SK-N-SH (cell line): ENCODE measurements at regions not wholly inside any gene's neighbourhood (a gene's known extent, or its start where the extent isn't known, plus 50 kb on each side); places are given as distances from the start of the nearest gene placed in this dataset.

Experiments used
- CTCF ChIA-PET: fragments of 300-600, 350-600 bp; formaldehyde crosslinking; extraction: SDS; loops from one replicate; lab custom pipeline; 2021; lab: Yijun Ruan, JAX
- POLR2A ChIA-PET: fragments of 350-600 bp; sonication (Branson Sonifier 250); formaldehyde crosslinking; extraction: SDS; loops from one replicate; lab custom pipeline; 2020; ENCODE audit warnings: antibody characterized with exemption, inconsistent platforms; lab: Yijun Ruan, JAX
- DNase-seq: peaks from one replicate; pipeline ENCODE4 v3.0.0; 2012
- H2AFZ ChIP-seq: fragments of 200-600 bp; sonication (generic); 2 replicates; pipeline ENCODE4 v1.8.1; 2016; ENCODE audit warnings: antibody characterized with exemption, mild to moderate bottlenecking, low read depth
- H3F3A ChIP-seq: fragments of 200-600 bp; sonication (generic); replicated peaks from 2 replicates; pipeline ENCODE3; 2016; ENCODE audit warnings: antibody characterized with exemption, mild to moderate bottlenecking; ENCODE audit not compliant: insufficient read depth
- H3K27ac ChIP-seq, 2 experiments: fragments of 200-500 bp in 1 of 2; fragments of 200-600 bp in 1 of 2; sonication (Bioruptor generic) in 1 of 2; sonication (generic), shearing (Covaris generic) in 1 of 2; 2 replicates each; pipeline versions ENCODE4 v1.5.1 to v1.6.1; 2014 to 2016; ENCODE audit warnings: low read depth in 2 of 2, inconsistent platforms in 1 of 2, low read length in 1 of 2, mild to moderate bottlenecking in 1 of 2, mixed read lengths in 1 of 2
- H3K27me3 ChIP-seq: fragments of 200-600 bp; sonication (generic), shearing (Covaris generic); 2 replicates; pipeline ENCODE4 v1.6.1; 2016; ENCODE audit warnings: mixed run types; ENCODE audit not compliant: insufficient read depth
- H3K36me3 ChIP-seq, 2 experiments: fragments of 200-500 bp in 1 of 2; fragments of 200-600 bp in 1 of 2; sonication (Bioruptor generic) in 1 of 2; sonication (generic) in 1 of 2; replicated peaks in 1 of 2; 2 replicates each; pipeline versions ENCODE3 to v1.5.1; 2014 to 2016; ENCODE audit warnings: low read length in 1 of 2, mild to moderate bottlenecking in 1 of 2; ENCODE audit not compliant: insufficient read depth in 2 of 2, control insufficient read depth in 1 of 2
- H3K4me1 ChIP-seq, 2 experiments: fragments of 200-500 bp in 1 of 2; fragments of 200-600 bp in 1 of 2; sonication (Bioruptor generic) in 1 of 2; sonication (generic), shearing (Covaris generic) in 1 of 2; 2 replicates each; pipeline versions ENCODE4 v1.5.1 to v1.6.1; 2014 to 2016; ENCODE audit warnings: low read depth in 1 of 2, low read length in 1 of 2, mixed run types in 1 of 2; ENCODE audit not compliant: insufficient read depth in 2 of 2, control insufficient read depth in 1 of 2
- H3K4me2 ChIP-seq: fragments of 200-600 bp; sonication (generic), shearing (Covaris generic); 2 replicates; pipeline ENCODE4 v1.6.1; 2017; ENCODE audit warnings: mixed run types
- H3K4me3 ChIP-seq, 2 experiments: fragments of 200-500 bp in 1 of 2; fragments of 200-600 bp in 1 of 2; sonication (Bioruptor generic) in 1 of 2; sonication (generic), shearing (Covaris generic) in 1 of 2; 2 replicates each; pipeline versions ENCODE4 v1.5.1 to v1.8.1; 2014 to 2016; ENCODE audit warnings: low read depth in 2 of 2, inconsistent platforms in 1 of 2, low read length in 1 of 2, mild to moderate bottlenecking in 1 of 2, mixed read lengths in 1 of 2, moderate library complexity in 1 of 2
- H3K79me2 ChIP-seq: fragments of 200-600 bp; sonication (generic); 2 replicates; pipeline ENCODE4 v1.8.1; 2017; ENCODE audit warnings: mild to moderate bottlenecking; ENCODE audit not compliant: insufficient read depth
- H3K9ac ChIP-seq: fragments of 200-600 bp; sonication (generic); 2 replicates; pipeline ENCODE4 v1.6.1; 2017; ENCODE audit warnings: mixed run types
- H3K9me2 ChIP-seq: fragments of 200-600 bp; sonication (generic); 2 replicates; pipeline ENCODE4 v1.6.1; 2017; ENCODE audit warnings: mixed run types
- H3K9me3 ChIP-seq: fragments of 200-600 bp; sonication (generic); 2 replicates; pipeline ENCODE4 v1.6.1; 2017; ENCODE audit warnings: mixed run types, mild to moderate bottlenecking, moderate library complexity
- H4K20me1 ChIP-seq: fragments of 200-600 bp; sonication (generic); 2 replicates; pipeline ENCODE4 v1.6.1; 2017; ENCODE audit warnings: mild to moderate bottlenecking, mixed run types; ENCODE audit not compliant: insufficient read depth
- CHD2 ChIP-seq: fragments of 150-350 bp; IDR thresholded peaks from 2 replicates; pipeline ENCODE4 v1.6.1; 2018; ENCODE audit warnings: low read length; ENCODE audit not compliant: partially characterized antibody
- CTCF ChIP-seq: fragments of 200-600 bp; sonication (generic); IDR thresholded peaks from 2 replicates; pipeline ENCODE4 v1.6.1; 2017; ENCODE audit warnings: antibody characterized with exemption, mild to moderate bottlenecking, moderate library complexity
- ELF1 ChIP-seq: IDR thresholded peaks from 2 replicates; pipeline ENCODE4 v1.4.0; 2012
- EZH2phosphoT487 ChIP-seq: fragments of 200-600 bp; sonication (generic); IDR thresholded peaks from 2 replicates; pipeline ENCODE4 v1.6.1; 2017; ENCODE audit warnings: low read depth, mixed run types, mild to moderate bottlenecking, antibody characterized with exemption, moderate library complexity, borderline replicate concordance
- FOSL2 ChIP-seq: IDR thresholded peaks from 2 replicates; pipeline ENCODE4 v1.4.0; 2012; ENCODE audit warnings: low read depth, mild to moderate bottlenecking, moderate library complexity, borderline replicate concordance
- GABPA ChIP-seq: IDR thresholded peaks from 2 replicates; pipeline ENCODE4 v1.4.0; 2012; ENCODE audit warnings: low read depth, mild to moderate bottlenecking
- GATA2 ChIP-seq: sonication (generic); formaldehyde crosslinking; IDR thresholded peaks from 2 replicates; pipeline ENCODE4 v1.5.0; 2020; ENCODE audit warnings: mild to moderate bottlenecking, missing genetic modification reagents
- JUND ChIP-seq: IDR thresholded peaks from 2 replicates; pipeline ENCODE4 v1.4.0; 2012
- MAX ChIP-seq: IDR thresholded peaks from 2 replicates; pipeline ENCODE4 v1.4.0; 2012; ENCODE audit warnings: low read depth
- MXI1 ChIP-seq: IDR thresholded peaks from 2 replicates; pipeline ENCODE4 v1.6.1; 2012; ENCODE audit warnings: mild to moderate bottlenecking, low read depth, low read length, improper control_type of control experiment
- NFIC ChIP-seq: IDR thresholded peaks from 2 replicates; pipeline ENCODE4 v1.4.0; 2012; ENCODE audit warnings: borderline replicate concordance
- NRF1 ChIP-seq: IDR thresholded peaks from 2 replicates; pipeline ENCODE4 v1.6.1; 2012; ENCODE audit warnings: low read depth, mild to moderate bottlenecking, low read length
- POLR2AphosphoS5 ChIP-seq: IDR thresholded peaks from 2 replicates; pipeline ENCODE4 v1.6.1; 2012; ENCODE audit warnings: low read depth, low read length
- RCOR1 ChIP-seq: fragments of 150-350 bp; IDR thresholded peaks from 2 replicates; pipeline ENCODE4 v1.6.1; 2017; ENCODE audit warnings: antibody characterized with exemption, low read length
- REST ChIP-seq: IDR thresholded peaks from 2 replicates; pipeline ENCODE4 v1.6.1; 2012; ENCODE audit warnings: mild to moderate bottlenecking, low read depth, low read length, moderate library complexity
- TAF1 ChIP-seq: IDR thresholded peaks from 2 replicates; pipeline ENCODE4 v1.6.1; 2012; ENCODE audit warnings: low read depth, mild to moderate bottlenecking, low read length, moderate library complexity, borderline replicate concordance
- TEAD4 ChIP-seq: IDR thresholded peaks from 2 replicates; pipeline ENCODE4 v1.4.0; 2012; ENCODE audit warnings: mild to moderate bottlenecking, borderline replicate concordance; ENCODE audit not compliant: insufficient read depth
- WGBS: methylation state at CpG from one replicate; pipeline ENCODE4 v1.1.6; 2017; ENCODE audit warnings: low lambda C conversion rate; 5-methylcytosine and 5-hydroxymethylcytosine counted together

- WGBS = 5% methylated on average over 4 of the region's 4 CpGs
- no peaks in the 10 kb centered on the region for H3K9me2 ChIP-seq
- TF ChIP-seq NFIC (no peak), TEAD4 (no peak), JUND (no peak), MAX (no peak), POLR2AphosphoS5 (no peak), EZH2phosphoT487 (no peak), TAF1 (no peak), MXI1 (no peak), CHD2 (no peak), NRF1 (no peak), GATA2 (no peak), GABPA (no peak), FOSL2 (no peak)
- TF ChIP-seq, all 33 proteins: peak for 0
- H3K9me3 ChIP-seq = no peaks in the 10 kb centered on the region
- no peak overlapping the region for H3K4me3 ChIP-seq
- H3K36me3 ChIP-seq = no peaks in the 10 kb centered on the region
- H2AFZ ChIP-seq = no peak overlapping the region
- H3K9ac ChIP-seq = no peak overlapping the region
- no peaks in the 10 kb centered on the region for H3K4me1 ChIP-seq
- no peaks in the 10 kb centered on the region for H4K20me1 ChIP-seq
- CTCF ChIA-PET = no interaction called here
- H3K4me2 ChIP-seq = no peak overlapping the region
- no peak overlapping the region for H3K27ac ChIP-seq
- H3K79me2 ChIP-seq = no peaks in the 10 kb centered on the region
- no peak for DNase-seq
- POLR2A ChIA-PET = no interaction called here
- H3F3A ChIP-seq = no peaks in the 10 kb centered on the region
- no peaks in the 10 kb centered on the region; the same call in 1 of the 2 replicates for H3K27me3 ChIP-seq
Observed at GRCh38 chr1:86285796-86286195, 110.3 kb downstream of the ODF2L start.

GRCh38 chr1:86282611-86283010 lies 113.5 kb downstream of the ODF2L start:
- TF ChIP-seq CTCF = no peak
- TF ChIP-seq NRF1 = no peak
- no peak for TF ChIP-seq ELF1
- TF ChIP-seq JUND = no peak
- no peak for TF ChIP-seq RCOR1
- no peak for TF ChIP-seq REST
- TF ChIP-seq EZH2phosphoT487 = no peak
- TF ChIP-seq FOSL2 = no peak
- no peak for TF ChIP-seq GATA2
- Histone ChIP-seq H3K4me1 (no peaks in the 10 kb centered on the region), H2AFZ (no peak overlapping the region), H3F3A (no peaks in the 10 kb centered on the region), H3K9me2 (no peaks in the 10 kb centered on the region), H3K4me2 (no peak overlapping the region), H3K79me2 (no peaks in the 10 kb centered on the region), H3K4me3 (no peak overlapping the region), H3K36me3 (no peaks in the 10 kb centered on the region), H3K27me3 (no peaks in the 10 kb centered on the region), H3K9ac (no peak overlapping the region), H3K9me3 (no peaks in the 10 kb centered on the region), H4K20me1 (no peaks in the 10 kb centered on the region), H3K27ac (no peak overlapping the region)
- CTCF ChIA-PET = no interaction called here
- POLR2A ChIA-PET = interaction anchor here (0.6 kb wide), 1 partner anchor 105 kb away, joined by 3 read pairs; no protein-coding TSS in a partner anchor
- DNase-seq = no peak
